Stimulated activated CD4-positive, alpha-beta T cell treated with anti-CD3 and anti-CD28 coated beads, Interleukin-15, amount 100 ng/mL, for 24 hours (primary cell): ENCODE measurements at regions not wholly inside any gene's neighbourhood (a gene's known extent, or its start where the extent isn't known, plus 50 kb on each side); places are given as distances from the start of the nearest gene placed in this dataset.

Source experiments
- DNase-seq: peaks from one replicate; pipeline ENCODE4 v3.0.0-alpha.2; 2020

- DNase-seq: no peak
Observed at GRCh38 chr3:69531576-69532546, 146.0 kb upstream of the FRMD4B start.

- DNase-seq: no peak
Observed at GRCh38 chr3:69530554-69530953, 144.7 kb upstream of the FRMD4B start.

- no peak for DNase-seq
Observed at GRCh38 chr3:69527498-69527897, 141.6 kb upstream of the FRMD4B start.

GRCh38 chr3:69524816-69525215, 138.9 kb upstream of the FRMD4B start:
- DNase-seq: no peak

- no peak for DNase-seq
Observed at GRCh38 chr3:69521286-69521685, 135.4 kb upstream of the FRMD4B start.

GRCh38 chr3:69511361-69511760, 125.5 kb upstream of the FRMD4B start:
- DNase-seq: no peak

GRCh38 chr3:69510481-69511030, 124.7 kb upstream of the FRMD4B start:
- no peak for DNase-seq

GRCh38 chr3:69509288-69509687, 123.4 kb upstream of the FRMD4B start:
- DNase-seq: no peak

- no peak for DNase-seq
Observed at GRCh38 chr3:69505770-69506407, 120.0 kb upstream of the FRMD4B start.

- DNase-seq: no peak
Observed at GRCh38 chr3:69504232-69504631, 118.3 kb upstream of the FRMD4B start.

- no peak for DNase-seq
Observed at GRCh38 chr3:69500604-69501003, 114.7 kb upstream of the FRMD4B start.

- DNase-seq: no peak
Observed at GRCh38 chr3:69499899-69500421, 114.1 kb upstream of the FRMD4B start.

- no peak for DNase-seq
Observed at GRCh38 chr3:69499422-69499821, 113.5 kb upstream of the FRMD4B start.

GRCh38 chr3:69496856-69497255, 111.0 kb upstream of the FRMD4B start:
- no peak for DNase-seq

GRCh38 chr3:69494185-69494584, 108.3 kb upstream of the FRMD4B start:
- DNase-seq: no peak

GRCh38 chr3:69493157-69493556, 107.3 kb upstream of the FRMD4B start:
- DNase-seq: no peak

- DNase-seq: no peak
Observed at GRCh38 chr3:69491975-69492374, 106.1 kb upstream of the FRMD4B start.

- no peak for DNase-seq
Observed at GRCh38 chr3:69490971-69491370, 105.1 kb upstream of the FRMD4B start.

GRCh38 chr3:69490235-69490634, 104.3 kb upstream of the FRMD4B start:
- no peak for DNase-seq

- no peak for DNase-seq
Observed at GRCh38 chr3:69488026-69488425, 102.1 kb upstream of the FRMD4B start.

- no peak for DNase-seq
Observed at GRCh38 chr3:69485489-69485888, 99.6 kb upstream of the FRMD4B start.

GRCh38 chr3:69484507-69485393, 98.9 kb upstream of the FRMD4B start:
- DNase-seq: no peak

- DNase-seq: no peak
Observed at GRCh38 chr3:69483449-69483848, 97.6 kb upstream of the FRMD4B start.
